MM.1S (cell line): ENCODE measurements at regions not wholly inside any gene's neighbourhood (a gene's known extent, or its start where the extent isn't known, plus 50 kb on each side); places are given as distances from the start of the nearest gene placed in this dataset.

Source experiments
- CTCF ChIP-seq: fragments of 300-600 bp; sonication (generic); IDR thresholded peaks from 2 replicates; pipeline ENCODE4 v1.5.1; 2016; ENCODE audit warnings: antibody characterized with exemption, low read length, mixed read lengths
- EZH2 ChIP-seq: fragments of 300-600 bp; sonication (generic); optimal IDR thresholded peaks from 2 replicates; pipeline ENCODE3; 2017; ENCODE audit warnings: low read depth, mild to moderate bottlenecking, antibody characterized with exemption, low read length, mixed read lengths
- EZH2phosphoT487 ChIP-seq: fragments of 300-600 bp; sonication (generic); IDR thresholded peaks from 2 replicates; pipeline ENCODE4 v1.6.1; 2018; ENCODE audit warnings: antibody characterized with exemption, low read length

GRCh38 chr10:52502237-52502636, 188.2 kb downstream of the DKK1 start:
- no peak for TF ChIP-seq CTCF
- no peak for TF ChIP-seq EZH2
- TF ChIP-seq EZH2phosphoT487 = no peak
